Neural crest cell (in vitro differentiated cells): ENCODE measurements at regions not wholly inside any gene's neighbourhood (a gene's known extent, or its start where the extent isn't known, plus 50 kb on each side); places are given as distances from the start of the nearest gene placed in this dataset.

ENCODE experiments used
- DNase-seq: peaks from one replicate; pipeline ENCODE4 v3.0.0; 2021; ENCODE audit warnings: low read depth, mixed read lengths, low spot score
- H3K27ac Mint-ChIP-seq: one replicate; pipeline ENCODE4 v1.8.0; 2021; ENCODE audit warnings: mild to moderate bottlenecking, mixed read lengths; ENCODE audit not compliant: unreplicated experiment
- H3K27me3 Mint-ChIP-seq: 2 replicates; pipeline ENCODE4 v1.8.0; 2021; ENCODE audit warnings: low read depth, mild to moderate bottlenecking, mixed read lengths
- H3K36me3 Mint-ChIP-seq: 2 replicates; pipeline ENCODE4 v1.8.0; 2021; ENCODE audit warnings: low read depth, mild to moderate bottlenecking, mixed read lengths
- H3K4me1 Mint-ChIP-seq: 2 replicates; pipeline ENCODE4 v1.8.0; 2021; ENCODE audit warnings: mixed read lengths
- H3K4me3 Mint-ChIP-seq: one replicate; pipeline ENCODE4 v1.8.0; 2021; ENCODE audit warnings: mild to moderate bottlenecking, mixed read lengths
- H3K9me3 Mint-ChIP-seq: 2 replicates; pipeline ENCODE4 v1.8.0; 2021; ENCODE audit warnings: mixed read lengths
- TF ChIP-seq, protein P1 (sequence below): fragments of 200-600 bp; sonication (generic); conservative IDR thresholded peaks from 2 replicates; pipeline ENCODE4 v1.5.0; 2021; ENCODE audit warnings: antibody characterized with exemption, mild to moderate bottlenecking

- peaks cover 12% of the 10 kb centered on the region for H3K27me3 Mint-ChIP-seq
- H3K36me3 Mint-ChIP-seq: no peaks in the 10 kb centered on the region
- DNase-seq: no peak
- peaks cover 4% of the 10 kb centered on the region for H3K4me1 Mint-ChIP-seq
- TF ChIP-seq, protein P1, sequence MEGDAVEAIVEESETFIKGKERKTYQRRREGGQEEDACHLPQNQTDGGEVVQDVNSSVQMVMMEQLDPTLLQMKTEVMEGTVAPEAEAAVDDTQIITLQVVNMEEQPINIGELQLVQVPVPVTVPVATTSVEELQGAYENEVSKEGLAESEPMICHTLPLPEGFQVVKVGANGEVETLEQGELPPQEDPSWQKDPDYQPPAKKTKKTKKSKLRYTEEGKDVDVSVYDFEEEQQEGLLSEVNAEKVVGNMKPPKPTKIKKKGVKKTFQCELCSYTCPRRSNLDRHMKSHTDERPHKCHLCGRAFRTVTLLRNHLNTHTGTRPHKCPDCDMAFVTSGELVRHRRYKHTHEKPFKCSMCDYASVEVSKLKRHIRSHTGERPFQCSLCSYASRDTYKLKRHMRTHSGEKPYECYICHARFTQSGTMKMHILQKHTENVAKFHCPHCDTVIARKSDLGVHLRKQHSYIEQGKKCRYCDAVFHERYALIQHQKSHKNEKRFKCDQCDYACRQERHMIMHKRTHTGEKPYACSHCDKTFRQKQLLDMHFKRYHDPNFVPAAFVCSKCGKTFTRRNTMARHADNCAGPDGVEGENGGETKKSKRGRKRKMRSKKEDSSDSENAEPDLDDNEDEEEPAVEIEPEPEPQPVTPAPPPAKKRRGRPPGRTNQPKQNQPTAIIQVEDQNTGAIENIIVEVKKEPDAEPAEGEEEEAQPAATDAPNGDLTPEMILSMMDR: no peak
- H3K27ac Mint-ChIP-seq: no peak overlapping the region
- no peaks in the 10 kb centered on the region for H3K9me3 Mint-ChIP-seq
- H3K4me3 Mint-ChIP-seq: no peak overlapping the region
Observed at GRCh38 chr6:84350397-84350796, 123.0 kb upstream of the CEP162 start.

- no peak overlapping the region for H3K4me3 Mint-ChIP-seq
- TF ChIP-seq, protein P1: no peak
- H3K9me3 Mint-ChIP-seq: no peaks in the 10 kb centered on the region
- no peak for DNase-seq
- H3K27ac Mint-ChIP-seq: no peak overlapping the region
- H3K4me1 Mint-ChIP-seq: peaks cover 4% of the 10 kb centered on the region
- peaks cover 16% of the 10 kb centered on the region for H3K27me3 Mint-ChIP-seq
- H3K36me3 Mint-ChIP-seq: no peaks in the 10 kb centered on the region
Observed at GRCh38 chr6:84349542-84349941, 122.1 kb upstream of the CEP162 start.

DNA sequence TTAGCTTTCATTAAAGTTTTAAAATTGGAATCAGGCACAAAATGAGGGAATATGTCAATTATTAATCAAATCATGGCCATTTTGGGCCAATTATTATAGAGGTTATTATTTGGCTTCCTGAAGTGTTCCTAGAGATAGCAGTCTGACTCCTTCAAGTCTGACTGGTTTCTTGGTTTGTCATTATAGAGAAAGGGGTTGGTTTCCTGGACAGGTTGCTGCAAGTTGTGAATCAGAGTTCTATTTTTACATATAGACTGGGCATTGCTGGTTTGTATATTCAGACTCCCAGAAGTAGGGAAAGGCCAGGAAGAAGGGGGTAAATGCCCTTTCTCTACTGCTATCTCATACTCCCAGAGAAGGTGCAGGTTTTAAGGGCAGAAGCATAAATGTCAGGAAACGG is 121.4 kb upstream of the CEP162 start:
- TF ChIP-seq, protein P1: no peak
- H3K27me3 Mint-ChIP-seq: peaks cover 17% of the 10 kb centered on the region

GRCh38 chr6:84346372-84346771 is 118.9 kb upstream of the CEP162 start:
- Mint-ChIP-seq H3K27ac (no peak overlapping the region), H3K36me3 (no peaks in the 10 kb centered on the region), H3K9me3 (no peaks in the 10 kb centered on the region), H3K27me3 (peaks cover 17% of the 10 kb centered on the region), H3K4me1 (peaks cover 4% of the 10 kb centered on the region), H3K4me3 (no peak overlapping the region)
- DNase-seq: no peak
- TF ChIP-seq, protein P1: no peak

More for the DNA sequence above, 121.4 kb upstream of the CEP162 start:
- no peak for DNase-seq
- H3K4me1 Mint-ChIP-seq: peaks cover 4% of the 10 kb centered on the region
- H3K4me3 Mint-ChIP-seq: no peak overlapping the region
- H3K9me3 Mint-ChIP-seq: no peaks in the 10 kb centered on the region
- H3K27ac Mint-ChIP-seq: no peak overlapping the region
- H3K36me3 Mint-ChIP-seq: no peaks in the 10 kb centered on the region

GRCh38 chr6:84344005-84344404 is 116.6 kb upstream of the CEP162 start:
- Mint-ChIP-seq H3K27me3 (peaks cover 16% of the 10 kb centered on the region), H3K27ac (no peak overlapping the region), H3K9me3 (no peaks in the 10 kb centered on the region), H3K36me3 (no peaks in the 10 kb centered on the region), H3K4me1 (no peaks in the 10 kb centered on the region), H3K4me3 (no peak overlapping the region)
- TF ChIP-seq, protein P1: no peak
- no peak for DNase-seq

- Mint-ChIP-seq H3K9me3 (peaks cover 8% of the 10 kb centered on the region), H3K4me1 (no peaks in the 10 kb centered on the region), H3K36me3 (no peaks in the 10 kb centered on the region)
Observed at GRCh38 chr6:84340422-84340821, 113.0 kb upstream of the CEP162 start.

More at GRCh38 chr6:84340422-84340821, 113.0 kb upstream of the CEP162 start:
- Mint-ChIP-seq H3K27ac (no peak overlapping the region), H3K27me3 (peaks cover 18% of the 10 kb centered on the region), H3K4me3 (no peak overlapping the region)
- TF ChIP-seq, protein P1: no peak
- DNase-seq: no peak
